NCI-H345 treated with DMSO at 0.1 percent for 48 hours (cell line): ENCODE measurements at regions not wholly inside any gene's neighbourhood (a gene's known extent, or its start where the extent isn't known, plus 50 kb on each side); places are given as distances from the start of the nearest gene placed in this dataset.
"Not testable (repeated sequence)": the region's sequence is repeated elsewhere in the genome, so short reads cannot be mapped to it uniquely, and the experiment has no call there.

Experiments used
- DNase-seq: peaks from one replicate; lab custom pipeline; 2025; ENCODE audit not compliant: unreplicated experiment; lab: John Stamatoyannopoulos, UW

GRCh38 chr4:156330436-156331031, 376.9 kb upstream of the CTSO start:
- DNase-seq, result peak; percentile 26

GRCh38 chr4:156329779-156330178, 376.1 kb upstream of the CTSO start:
- no peak for DNase-seq

- DNase-seq, result no peak
Measured at GRCh38 chr4:156328882-156329281, 375.2 kb upstream of the CTSO start.

- DNase-seq, result no peak
Measured at GRCh38 chr4:156326246-156326645, 372.6 kb upstream of the CTSO start.

GRCh38 chr4:156322592-156322991, 368.9 kb upstream of the CTSO start:
- DNase-seq, result no peak

GRCh38 chr4:156321203-156321602, 367.5 kb upstream of the CTSO start:
- DNase-seq, result no peak

- DNase-seq, result no peak
Measured at GRCh38 chr4:156313497-156313896, 359.8 kb upstream of the CTSO start.

GRCh38 chr4:156312261-156312847, 358.7 kb upstream of the CTSO start:
- no peak for DNase-seq

GRCh38 chr4:156309031-156309430, 355.4 kb upstream of the CTSO start:
- no peak for DNase-seq

GRCh38 chr4:156303708-156304107, 350.0 kb upstream of the CTSO start:
- peak; percentile 59 for DNase-seq

GRCh38 chr4:156298230-156298629, 344.6 kb upstream of the CTSO start:
- peak; percentile 10 for DNase-seq

GRCh38 chr4:156295676-156296195, 342.1 kb upstream of the CTSO start:
- no peak for DNase-seq

GRCh38 chr4:156294577-156294976, 340.9 kb upstream of the CTSO start:
- DNase-seq, result no peak

GRCh38 chr4:156293657-156294297, 340.1 kb upstream of the CTSO start:
- DNase-seq, result no peak

- no peak for DNase-seq
Measured at GRCh38 chr4:156291317-156291716, 337.7 kb upstream of the CTSO start.

- no peak for DNase-seq
Measured at GRCh38 chr4:156290811-156291210, 337.1 kb upstream of the CTSO start.

GRCh38 chr4:156290026-156290425, 336.4 kb upstream of the CTSO start:
- not testable (repeated sequence) for DNase-seq

GRCh38 chr4:156280686-156281085, 327.0 kb upstream of the CTSO start:
- DNase-seq, result no peak

GRCh38 chr4:156265407-156265806, 311.7 kb upstream of the CTSO start:
- no peak for DNase-seq

GRCh38 chr4:156261230-156261629, 307.6 kb upstream of the CTSO start:
- no peak for DNase-seq

GRCh38 chr4:156255230-156256007, 301.8 kb upstream of the CTSO start:
- DNase-seq, result peak; percentile 20
